Heart left ventricle (tissue), 13 donors: ENCODE measurements at regions not wholly inside any gene's neighbourhood (a gene's known extent, or its start where the extent isn't known, plus 50 kb on each side); places are given as distances from the start of the nearest gene placed in this dataset.

Experiments
- CTCF ChIP-seq, 12 donors: fragments of 200-600 bp; sonication (generic) in 4 of 12; IDR thresholded peaks; one replicate each; pipeline versions ENCODE4 v1.5.0 to v1.8.0; 2018 to 2022; ENCODE audit warnings: antibody characterized with exemption in 12 of 12, mild to moderate bottlenecking in 5 of 12
- POLR2A ChIP-seq, 2 donors: fragments of 450-650 bp; IDR thresholded peaks; one replicate each; pipeline ENCODE4 v1.6.1; 2017; ENCODE audit warnings: antibody characterized with exemption in 2 of 2, mild to moderate bottlenecking in 2 of 2, moderate library complexity in 2 of 2
- donor health status: ischemic (EF 13 %, LVEDD 7.1; RV severe dilation, severe dysfunction).
- donor health status: DM: no; HTN: yes; CAD: no.
- donor health status: DM: no; HTN: no; CAD: no.
- donor health status: ischemic (EF 25% LVEDD 6.9; RV normal size, moderate dysfunction).
- donor health status: ischemic (EF 25% LVEDD 5.7; RV mildly dilated, moderate dysfunction).
- donor health status: ischemic (EF 35%, LVEDD 5.7; RV mildly dilated, moderate dysfunction).
- donor health status: nonischemic (EF 11% LVEDD 7.7; RV severe dilation, severe dysfunction).
- donor health status: DM: yes; HTN: yes; CAD: no.
- donor health status: PGD.
- donor health status: ischemic (EF 29% LVEDD 5.4; RV normal size, mild dysfunction).
- donor health status: nonischemic (EF 23%, LVEDD 6.1; RV moderate dilation, normal function).

- TF ChIP-seq POLR2A (IDR thresholded peaks at IDR 0.05) (no peak), CTCF (IDR thresholded peaks at IDR 0.05) (no peak)
Measured at GRCh38 chr6:44733868-44734267, 346.4 kb downstream of the CDC5L start.
